ENCODE measurements at regions not wholly inside any gene's neighbourhood (a gene's known extent, or its start where the extent isn't known, plus 50 kb on each side); places are given as distances from the start of the nearest gene placed in this dataset.

GRCh38 chr13:61960981-61961380, 545.3 kb upstream of the PCDH20 start:
- H3K27me3 ChIP-seq (ENCODE audit: control insufficient read depth, insufficient read depth, low read length) = no peaks in the 10 kb centered on the region
- no peak for DNase-seq (ENCODE audit: low read depth)
- no peak overlapping the region for H3K4me3 ChIP-seq (ENCODE audit: low read depth, low read length)
- TF ChIP-seq CTCF (IDR thresholded peaks at IDR 0.05; ENCODE audit: insufficient read depth, low read length, severe bottlenecking) = no peak
- no peak for FAIRE-seq
- H3K36me3 ChIP-seq (ENCODE audit: control insufficient read depth, insufficient read depth, low read length) = no peaks in the 10 kb centered on the region

GRCh38 chr13:61954092-61954491, 538.4 kb upstream of the PCDH20 start:
- H3K27me3 ChIP-seq (ENCODE audit: control insufficient read depth, insufficient read depth, low read length) = no peaks in the 10 kb centered on the region
- DNase-seq (ENCODE audit: low read depth) (peak; percentile 34), FAIRE-seq (no peak)
- peak; percentile 21 for TF ChIP-seq CTCF (IDR thresholded peaks at IDR 0.05; ENCODE audit: insufficient read depth, low read length, severe bottlenecking)
- no peak overlapping the region for H3K4me3 ChIP-seq (ENCODE audit: low read depth, low read length)
- no peaks in the 10 kb centered on the region for H3K36me3 ChIP-seq (ENCODE audit: control insufficient read depth, insufficient read depth, low read length)

- Histone ChIP-seq H3K36me3 (ENCODE audit: control insufficient read depth, insufficient read depth, low read length) (no peaks in the 10 kb centered on the region), H3K27me3 (ENCODE audit: control insufficient read depth, insufficient read depth, low read length) (no peaks in the 10 kb centered on the region), H3K4me3 (ENCODE audit: low read depth, low read length) (no peak overlapping the region)
- DNase-seq (ENCODE audit: low read depth) (no peak), FAIRE-seq (no peak)
- TF ChIP-seq CTCF (IDR thresholded peaks at IDR 0.05; ENCODE audit: insufficient read depth, low read length, severe bottlenecking) = no peak
Observed at GRCh38 chr13:61950828-61951227, 535.2 kb upstream of the PCDH20 start.

GRCh38 chr13:61944329-61944929, 528.8 kb upstream of the PCDH20 start:
- Histone ChIP-seq H3K27me3 (ENCODE audit: control insufficient read depth, insufficient read depth, low read length) (no peaks in the 10 kb centered on the region), H3K4me3 (ENCODE audit: low read depth, low read length) (no peak overlapping the region), H3K36me3 (ENCODE audit: control insufficient read depth, insufficient read depth, low read length) (no peaks in the 10 kb centered on the region)
- TF ChIP-seq CTCF (IDR thresholded peaks at IDR 0.05; ENCODE audit: insufficient read depth, low read length, severe bottlenecking) = no peak
- no peak for DNase-seq (ENCODE audit: low read depth)
- no peak for FAIRE-seq

GRCh38 chr13:61935710-61936109, 520.1 kb upstream of the PCDH20 start:
- no peaks in the 10 kb centered on the region for H3K36me3 ChIP-seq (ENCODE audit: control insufficient read depth, insufficient read depth, low read length)
- no peak overlapping the region for H3K4me3 ChIP-seq (ENCODE audit: low read depth, low read length)
- no peak for DNase-seq (ENCODE audit: low read depth)
- TF ChIP-seq CTCF (IDR thresholded peaks at IDR 0.05; ENCODE audit: insufficient read depth, low read length, severe bottlenecking) = no peak
- FAIRE-seq = no peak
- H3K27me3 ChIP-seq (ENCODE audit: control insufficient read depth, insufficient read depth, low read length) = no peaks in the 10 kb centered on the region

- FAIRE-seq (no peak), DNase-seq (ENCODE audit: low read depth) (no peak)
- no peak for TF ChIP-seq CTCF (IDR thresholded peaks at IDR 0.05; ENCODE audit: insufficient read depth, low read length, severe bottlenecking)
- Histone ChIP-seq H3K36me3 (ENCODE audit: control insufficient read depth, insufficient read depth, low read length) (no peaks in the 10 kb centered on the region), H3K4me3 (ENCODE audit: low read depth, low read length) (no peak overlapping the region), H3K27me3 (ENCODE audit: control insufficient read depth, insufficient read depth, low read length) (no peaks in the 10 kb centered on the region)
Observed at GRCh38 chr13:61927648-61928047, 512.0 kb upstream of the PCDH20 start.
